ENCODE measurements at regions not wholly inside any gene's neighbourhood (a gene's known extent, or its start where the extent isn't known, plus 50 kb on each side); places are given as distances from the start of the nearest gene placed in this dataset.

- TF ChIP-seq CTCF (IDR thresholded peaks at IDR 0.05): no peak
- ATAC-seq (no peak), DNase-seq (no peak)
- Histone ChIP-seq H3K9me3 (no peaks in the 10 kb centered on the region), H3K4me1 (no peaks in the 10 kb centered on the region), H3K27ac (no peak overlapping the region), H3K36me3 (no peaks in the 10 kb centered on the region), H3K4me3 (no peak overlapping the region), H3K27me3 (no peaks in the 10 kb centered on the region)
- intact Hi-C loops (cut with DNase I): no loop called here
Measured at GRCh38 chr2:82169379-82169778, 1864.8 kb upstream of the LRRTM1 start.

- ATAC-seq (no peak), DNase-seq (no peak)
- H3K9me3 ChIP-seq: no peaks in the 10 kb centered on the region
- H3K27ac ChIP-seq: no peak overlapping the region
- H3K27me3 ChIP-seq: no peaks in the 10 kb centered on the region
- H3K4me1 ChIP-seq: no peaks in the 10 kb centered on the region
- TF ChIP-seq CTCF (IDR thresholded peaks at IDR 0.05): no peak
- no peak overlapping the region for H3K4me3 ChIP-seq
- no peaks in the 10 kb centered on the region for H3K36me3 ChIP-seq
- intact Hi-C loops (cut with DNase I): no loop called here
Measured at GRCh38 chr2:82165377-82165776, 1860.8 kb upstream of the LRRTM1 start.

GRCh38 chr2:82158150-82158549 lies 1853.6 kb upstream of the LRRTM1 start:
- Histone ChIP-seq H3K4me3 (no peak overlapping the region), H3K36me3 (no peaks in the 10 kb centered on the region), H3K9me3 (no peaks in the 10 kb centered on the region), H3K27ac (no peak overlapping the region), H3K4me1 (no peaks in the 10 kb centered on the region), H3K27me3 (no peaks in the 10 kb centered on the region)
- intact Hi-C loops (cut with DNase I): no loop called here
- DNase-seq (peak in 2 of 4 donors; percentile 10 to 12), ATAC-seq (no peak)
- no peak for TF ChIP-seq CTCF (IDR thresholded peaks at IDR 0.05)

GRCh38 chr2:82155469-82155868 lies 1850.9 kb upstream of the LRRTM1 start:
- ATAC-seq (no peak), DNase-seq (no peak)
- Histone ChIP-seq H3K4me3 (no peak overlapping the region), H3K36me3 (no peaks in the 10 kb centered on the region), H3K27me3 (no peaks in the 10 kb centered on the region), H3K27ac (no peak overlapping the region), H3K4me1 (no peaks in the 10 kb centered on the region), H3K9me3 (no peaks in the 10 kb centered on the region)
- intact Hi-C loops (cut with DNase I): no loop called here
- no peak for TF ChIP-seq CTCF (IDR thresholded peaks at IDR 0.05)

GRCh38 chr2:82143343-82143742 lies 1838.8 kb upstream of the LRRTM1 start:
- DNase-seq (no peak), ATAC-seq (no peak)
- no peak for TF ChIP-seq CTCF (IDR thresholded peaks at IDR 0.05)
- no peaks in the 10 kb centered on the region for H3K4me1 ChIP-seq
- H3K27me3 ChIP-seq: no peaks in the 10 kb centered on the region
- intact Hi-C loops (cut with DNase I): no loop called here
- H3K4me3 ChIP-seq: no peak overlapping the region
- no peak overlapping the region for H3K27ac ChIP-seq
- no peaks in the 10 kb centered on the region for H3K36me3 ChIP-seq
- no peaks in the 10 kb centered on the region for H3K9me3 ChIP-seq

Data from left lung (tissue), 4 donors.